Hepatocyte (in vitro differentiated cells): ENCODE measurements at regions not wholly inside any gene's neighbourhood (a gene's known extent, or its start where the extent isn't known, plus 50 kb on each side); places are given as distances from the start of the nearest gene placed in this dataset.

Experiments used
- DNase-seq: peaks from one replicate; pipeline ENCODE4 v3.0.0-alpha.2; 2016; ENCODE audit warnings: low spot score
- H2AFZ ChIP-seq: fragments of 200-600 bp; sonication (generic); 2 replicates; pipeline ENCODE4 v1.6.0; 2016; ENCODE audit warnings: antibody characterized with exemption, mild to moderate bottlenecking
- H3K27ac ChIP-seq: fragments of 200-600 bp; sonication (generic); 2 replicates; pipeline ENCODE4 v1.5.1; 2016; ENCODE audit warnings: mild to moderate bottlenecking
- H3K27me3 ChIP-seq: fragments of 200-600 bp; sonication (generic); 2 replicates; pipeline ENCODE4 v1.6.1; 2016
- H3K36me3 ChIP-seq: fragments of 200-600 bp; sonication (generic); replicated peaks from 2 replicates; pipeline ENCODE4 v1.5.1; 2016; ENCODE audit warnings: low read depth; ENCODE audit not compliant: insufficient read depth
- H3K4me1 ChIP-seq: fragments of 200-600 bp; sonication (generic); 2 replicates; pipeline ENCODE4 v1.5.1; 2016; ENCODE audit warnings: mild to moderate bottlenecking, moderate library complexity; ENCODE audit not compliant: insufficient read depth
- H3K4me2 ChIP-seq: fragments of 200-600 bp; sonication (generic); 2 replicates; pipeline ENCODE4 v1.6.0; 2016
- H3K4me3 ChIP-seq: fragments of 200-600 bp; sonication (generic); 2 replicates; pipeline ENCODE4 v1.5.1; 2016; ENCODE audit warnings: mild to moderate bottlenecking
- H3K79me2 ChIP-seq: fragments of 200-600 bp; sonication (generic); 2 replicates; pipeline ENCODE4 v1.6.0; 2017; ENCODE audit warnings: mild to moderate bottlenecking
- H3K9me2 ChIP-seq: fragments of 200-600 bp; sonication (generic); replicated peaks from 2 replicates; pipeline ENCODE4 v1.6.0; 2017; ENCODE audit warnings: mild to moderate bottlenecking; ENCODE audit not compliant: insufficient read depth
- H3K9me3 ChIP-seq: fragments of 200-600 bp; sonication (generic); 2 replicates; pipeline ENCODE4 v1.5.1; 2016; ENCODE audit warnings: low read depth, mild to moderate bottlenecking
- H4K20me1 ChIP-seq: fragments of 200-600 bp; sonication (generic); 2 replicates; pipeline ENCODE4 v1.6.0; 2016; ENCODE audit warnings: mild to moderate bottlenecking; ENCODE audit not compliant: insufficient read depth, poor library complexity, severe bottlenecking
- CTCF ChIP-seq: fragments of 200-600 bp; sonication (generic); IDR thresholded peaks from 2 replicates; pipeline ENCODE4 v1.5.1; 2016; ENCODE audit warnings: antibody characterized with exemption, mild to moderate bottlenecking; ENCODE audit not compliant: poor library complexity
- EZH2 ChIP-seq: fragments of 200-600 bp; sonication (generic); IDR thresholded peaks from 2 replicates; pipeline ENCODE4 v1.6.1; 2016; ENCODE audit warnings: antibody characterized with exemption, mild to moderate bottlenecking, borderline replicate concordance
- EZH2phosphoT487 ChIP-seq: fragments of 200-600 bp; sonication (generic); IDR thresholded peaks from one replicate; pipeline ENCODE4 v1.6.1; 2018; ENCODE audit warnings: antibody characterized with exemption, mild to moderate bottlenecking, low read depth, moderate library complexity; ENCODE audit not compliant: unreplicated experiment, severe bottlenecking
- WGBS: methylation state at CpG from one replicate; pipeline ENCODE4 v1.1.6; 2016; ENCODE audit warnings: low lambda C conversion rate; ENCODE audit errors: missing lambda C conversion rate; 5-methylcytosine and 5-hydroxymethylcytosine counted together

GRCh38 chr4:181564625-181565024 lies 678.6 kb upstream of the TENM3 start:
- no peak overlapping the region for H2AFZ ChIP-seq
- no peak overlapping the region for H3K27ac ChIP-seq
- H3K9me2 ChIP-seq = no peaks in the 10 kb centered on the region
- no peak overlapping the region for H3K4me2 ChIP-seq
- no peaks in the 10 kb centered on the region for H3K79me2 ChIP-seq
- 79% methylated on average over 6 of the region's 6 CpGs for WGBS
- TF ChIP-seq CTCF = no peak
- no peak for TF ChIP-seq EZH2
- no peak for TF ChIP-seq EZH2phosphoT487
- H3K4me1 ChIP-seq = no peaks in the 10 kb centered on the region
- H3K4me3 ChIP-seq = no peak overlapping the region
- no peaks in the 10 kb centered on the region for H3K27me3 ChIP-seq
- no peaks in the 10 kb centered on the region for H4K20me1 ChIP-seq
- no peak for DNase-seq
- H3K36me3 ChIP-seq = no peaks in the 10 kb centered on the region
- H3K9me3 ChIP-seq = no peaks in the 10 kb centered on the region

- 60% methylated on average over 7 of the region's 7 CpGs for WGBS
- Histone ChIP-seq H3K79me2 (no peaks in the 10 kb centered on the region), H3K9me2 (no peaks in the 10 kb centered on the region), H3K9me3 (no peaks in the 10 kb centered on the region), H3K4me3 (no peak overlapping the region), H4K20me1 (no peaks in the 10 kb centered on the region), H2AFZ (no peak overlapping the region), H3K36me3 (no peaks in the 10 kb centered on the region), H3K27me3 (no peaks in the 10 kb centered on the region), H3K4me2 (no peak overlapping the region), H3K27ac (no peak overlapping the region), H3K4me1 (no peaks in the 10 kb centered on the region)
- TF ChIP-seq CTCF = no peak
- no peak for TF ChIP-seq EZH2phosphoT487
- no peak for TF ChIP-seq EZH2
- peak; percentile 15 for DNase-seq
Observed at GRCh38 chr4:181566490-181566889, 676.7 kb upstream of the TENM3 start.

- Histone ChIP-seq H3K4me1 (no peaks in the 10 kb centered on the region), H3K27ac (no peak overlapping the region), H2AFZ (no peak overlapping the region), H3K4me2 (no peak overlapping the region), H3K36me3 (no peaks in the 10 kb centered on the region), H3K9me2 (no peaks in the 10 kb centered on the region), H4K20me1 (no peaks in the 10 kb centered on the region), H3K79me2 (no peaks in the 10 kb centered on the region), H3K9me3 (no peaks in the 10 kb centered on the region), H3K27me3 (no peaks in the 10 kb centered on the region), H3K4me3 (no peak overlapping the region)
- no peak for TF ChIP-seq EZH2
- TF ChIP-seq CTCF = peak; percentile 56
- WGBS = 67% methylated on average over 2 of the region's 2 CpGs
- DNase-seq = peak; percentile 45
Observed at GRCh38 chr4:181569553-181569952, 673.6 kb upstream of the TENM3 start.

- Histone ChIP-seq H3K4me1 (no peaks in the 10 kb centered on the region), H3K9me2 (no peaks in the 10 kb centered on the region), H3K27ac (no peak overlapping the region), H4K20me1 (no peaks in the 10 kb centered on the region), H2AFZ (no peak overlapping the region), H3K4me2 (no peak overlapping the region), H3K36me3 (no peaks in the 10 kb centered on the region), H3K9me3 (no peaks in the 10 kb centered on the region), H3K27me3 (no peaks in the 10 kb centered on the region), H3K4me3 (no peak overlapping the region), H3K79me2 (no peaks in the 10 kb centered on the region)
- TF ChIP-seq EZH2phosphoT487 = no peak
- TF ChIP-seq CTCF = no peak
- TF ChIP-seq EZH2 = no peak
- no peak for DNase-seq
- 79% methylated on average over 5 of the region's 5 CpGs for WGBS
Observed at GRCh38 chr4:181578911-181579310, 664.3 kb upstream of the TENM3 start.
